NCI-H1092 treated with DMSO at 0.1 percent for 48 hours (cell line): ENCODE measurements at regions not wholly inside any gene's neighbourhood (a gene's known extent, or its start where the extent isn't known, plus 50 kb on each side); places are given as distances from the start of the nearest gene placed in this dataset.
"Not testable (repeated sequence)": the region's sequence is repeated elsewhere in the genome, so short reads cannot be mapped to it uniquely, and the experiment has no call there.

Experiments used
- DNase-seq: peaks from one replicate; lab custom pipeline; 2025; lab: John Stamatoyannopoulos, UW

DNA sequence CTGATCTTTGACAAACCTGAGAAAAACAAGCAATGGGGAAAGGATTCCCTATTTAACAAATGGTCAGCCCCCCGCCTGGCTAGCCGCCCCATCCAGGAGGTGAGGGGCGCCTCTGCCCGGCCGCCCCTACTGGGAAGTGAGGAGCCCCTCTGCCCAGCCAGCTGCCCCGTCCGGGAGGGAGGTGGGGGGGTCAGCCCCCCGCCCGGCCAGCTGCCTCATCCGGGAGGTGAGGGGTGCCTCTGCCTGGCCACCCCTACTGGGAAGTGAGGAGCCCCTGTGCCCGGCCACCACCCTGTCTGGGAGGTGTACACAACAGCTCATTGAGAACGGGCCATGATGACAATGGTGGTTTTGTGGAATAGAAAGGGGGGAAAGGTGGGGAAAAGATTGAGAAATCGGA, 717.1 kb downstream of the COL12A1 start:
- DNase-seq, result not testable (repeated sequence)

GRCh38 chr6:74482180-74482579, 723.7 kb downstream of the COL12A1 start:
- DNase-seq, result no peak

DNA sequence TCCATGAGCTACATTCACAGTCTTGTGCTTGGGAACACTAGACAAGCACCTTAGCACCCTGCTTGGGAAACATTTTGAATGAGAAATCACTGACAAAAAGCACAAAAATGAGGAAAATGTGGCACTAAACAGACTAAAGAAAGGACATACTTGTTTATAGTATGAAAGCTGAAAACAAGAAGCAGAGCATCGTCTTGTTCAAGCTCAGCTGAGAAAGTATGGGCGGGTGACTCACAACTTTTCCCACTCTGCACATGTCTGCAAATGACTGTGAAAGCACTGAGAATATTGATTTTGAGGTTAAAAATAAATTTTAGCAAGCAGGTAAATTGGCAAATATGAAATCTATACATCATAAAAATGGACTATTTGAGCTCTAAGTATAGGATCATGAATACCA, 725.3 kb downstream of the COL12A1 start:
- DNase-seq, result no peak

DNA sequence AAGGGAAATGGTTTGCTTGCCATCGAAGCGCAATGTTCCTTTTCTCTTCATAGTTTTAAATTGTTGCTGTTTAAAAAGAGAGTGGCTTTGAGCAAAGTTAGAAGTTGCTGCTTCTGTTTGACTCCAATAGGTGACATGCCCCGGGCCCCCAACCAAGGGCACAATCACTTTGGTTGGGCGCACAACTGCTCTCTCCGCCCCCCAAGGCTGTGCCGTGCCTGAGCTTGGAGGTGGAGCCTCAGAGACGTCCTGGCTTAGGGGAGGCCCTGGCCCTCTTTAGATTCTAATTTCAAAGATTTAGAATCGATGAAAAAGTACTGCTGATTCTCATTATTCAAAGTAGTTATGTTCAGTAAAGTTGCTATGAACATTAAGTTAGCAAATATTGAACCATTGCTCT, 725.9 kb downstream of the COL12A1 start:
- no peak for DNase-seq

- no peak for DNase-seq
Observed at GRCh38 chr6:74479420-74479819, 726.4 kb downstream of the COL12A1 start.

GRCh38 chr6:74474046-74474445, 731.8 kb downstream of the COL12A1 start:
- not testable (repeated sequence) for DNase-seq

- not testable (repeated sequence) for DNase-seq
Observed at GRCh38 chr6:74468552-74468951, 737.3 kb downstream of the COL12A1 start.

DNA sequence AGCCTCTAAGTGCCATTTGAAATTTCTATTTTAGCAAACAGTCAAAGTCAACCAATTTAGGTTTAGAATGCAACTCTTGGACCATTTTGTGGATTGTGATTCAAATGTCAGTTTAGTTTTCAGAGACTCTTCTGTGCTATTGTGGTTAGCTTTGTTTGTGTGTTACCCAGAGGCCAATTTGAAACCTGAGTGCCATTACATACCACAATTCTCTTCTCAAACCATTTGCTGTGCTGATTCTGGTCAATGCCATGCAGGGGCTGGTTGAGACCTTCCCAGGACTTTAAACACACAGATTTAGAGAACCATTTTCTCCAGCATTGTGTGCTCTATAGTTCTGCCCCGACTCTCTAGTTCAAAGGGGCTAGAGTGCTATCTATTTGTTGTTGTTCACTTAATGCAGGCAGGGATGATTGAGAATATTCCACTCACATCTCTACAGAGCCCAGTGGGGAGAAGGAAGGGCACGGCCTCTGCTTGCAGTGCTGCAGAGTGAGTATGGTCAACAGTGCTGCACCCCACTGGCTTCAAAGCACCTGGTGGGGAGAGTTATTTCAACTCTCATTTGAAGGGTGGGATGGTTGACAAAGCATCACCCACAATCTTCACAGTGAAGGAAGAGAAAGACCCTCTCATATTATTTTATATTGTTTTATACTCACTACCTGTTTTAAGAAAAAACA, 738.2 kb downstream of the COL12A1 start:
- no peak for DNase-seq

GRCh38 chr6:74466572-74466971, 739.3 kb downstream of the COL12A1 start:
- DNase-seq, result no peak

GRCh38 chr6:74459260-74459659, 746.6 kb downstream of the COL12A1 start:
- DNase-seq, result no peak

DNA sequence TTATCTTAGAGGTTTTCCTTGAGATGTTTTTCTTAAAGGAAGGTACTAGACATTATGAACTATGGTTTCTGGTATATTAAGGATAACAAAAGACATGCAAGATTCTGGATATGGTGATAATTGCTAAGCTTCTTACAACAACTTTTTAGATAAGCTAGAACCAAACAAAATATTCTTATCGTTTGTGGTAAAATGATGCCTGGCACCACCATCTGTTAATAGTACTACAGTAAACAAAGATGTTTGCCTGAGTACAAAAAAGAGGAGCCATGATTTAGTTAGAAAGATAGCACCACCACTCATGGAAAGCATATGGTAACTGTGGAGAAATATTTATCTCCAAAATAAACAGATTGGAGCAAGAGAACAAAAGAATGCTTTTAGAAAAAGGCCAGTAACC, 747.3 kb downstream of the COL12A1 start:
- peak; percentile 24 for DNase-seq

- DNase-seq, result no peak
Observed at GRCh38 chr6:74455786-74456185, 750.1 kb downstream of the COL12A1 start.

DNA sequence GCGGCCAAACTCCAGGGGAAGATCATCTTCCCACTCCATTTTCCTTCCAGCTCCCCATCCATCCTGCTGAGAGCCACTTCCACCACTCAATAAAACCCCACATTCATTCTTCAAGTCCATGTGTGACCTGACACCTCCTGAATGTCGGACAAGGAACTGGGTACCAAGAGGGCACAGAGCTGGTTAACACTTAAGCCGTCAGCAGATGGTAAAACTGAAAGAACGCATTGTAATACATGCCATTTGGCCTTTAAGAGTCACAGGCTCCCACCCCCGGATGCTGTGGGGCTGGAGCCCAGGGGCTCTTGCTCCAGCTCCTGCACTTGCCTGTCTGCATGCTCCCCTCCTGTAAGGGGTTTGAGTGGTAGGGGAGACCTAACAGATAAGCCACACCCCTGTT, 753.9 kb downstream of the COL12A1 start:
- no peak for DNase-seq

DNA sequence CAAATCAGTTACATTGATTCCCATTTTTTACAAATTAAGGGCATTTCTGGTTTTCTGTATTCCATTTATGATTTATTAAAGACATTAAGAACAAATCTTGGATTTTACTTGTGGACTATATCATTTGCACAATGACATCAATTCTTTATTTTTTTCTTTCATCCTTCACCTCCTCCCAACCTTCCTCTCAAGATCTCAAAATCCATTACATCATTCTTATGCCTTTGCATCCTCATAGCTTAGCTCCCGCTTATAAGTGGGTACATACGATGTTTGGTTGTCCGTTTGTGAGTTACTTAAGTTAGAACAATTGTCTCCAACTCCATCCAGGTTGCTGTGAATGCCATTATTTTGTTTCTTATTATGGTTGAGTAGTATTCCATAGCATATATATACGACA, 752.8 kb downstream of the CD109 start:
- DNase-seq, result no peak

- DNase-seq, result no peak
Observed at GRCh38 chr6:74447013-74447412, 751.0 kb downstream of the CD109 start.

DNA sequence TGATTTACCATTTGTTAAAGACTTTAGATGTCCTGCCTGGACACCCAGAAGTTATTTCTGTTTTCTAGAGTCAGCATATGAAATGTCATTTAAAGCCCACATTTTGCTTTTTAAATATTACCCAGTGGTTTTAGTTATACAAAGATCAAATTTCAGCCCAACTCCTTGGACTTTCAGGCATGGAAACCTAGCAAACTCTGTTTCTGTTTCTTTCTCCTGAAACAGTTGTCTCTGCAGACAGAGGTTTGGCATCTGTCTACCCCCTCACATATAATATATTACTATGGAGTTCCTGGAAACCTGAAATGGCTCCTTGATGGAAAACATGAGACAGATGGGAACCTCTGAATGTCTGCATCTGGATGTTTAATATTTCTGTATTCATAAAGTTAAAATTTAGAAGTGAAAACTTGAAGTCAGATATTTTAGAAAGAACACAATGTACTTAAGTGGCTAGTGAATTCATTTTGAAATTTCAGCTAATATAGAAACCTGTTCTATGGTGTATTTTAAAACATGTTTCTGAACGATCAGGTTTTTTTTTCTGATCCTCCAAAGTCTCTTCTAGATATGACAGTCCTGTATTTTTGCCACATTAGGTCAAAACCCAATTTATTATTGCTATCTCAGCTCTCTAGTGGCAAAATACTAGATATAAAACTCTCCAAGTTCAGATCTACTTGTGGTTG, 743.3 kb downstream of the CD109 start:
- no peak for DNase-seq

GRCh38 chr6:74438395-74438794, 742.4 kb downstream of the CD109 start:
- DNase-seq, result not testable (repeated sequence)

DNA sequence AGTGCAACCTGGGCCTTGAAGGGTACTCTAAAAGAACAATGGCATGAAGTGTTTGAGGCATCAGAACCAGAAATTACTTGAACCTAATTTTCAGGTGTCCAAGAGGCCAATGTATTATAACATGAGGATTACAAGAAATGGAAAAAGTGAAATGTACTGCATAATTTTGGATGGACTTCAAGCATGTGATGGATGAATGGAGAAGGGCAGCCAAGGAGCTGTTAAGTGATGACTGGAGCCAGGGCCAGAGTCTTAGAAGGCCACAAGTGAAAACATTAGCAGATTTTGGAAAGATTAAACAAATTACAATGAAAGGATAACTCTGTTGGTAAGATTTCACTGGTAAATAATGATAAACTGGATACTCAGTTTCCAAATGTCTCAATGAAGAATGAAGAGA, 738.2 kb downstream of the CD109 start:
- no peak for DNase-seq

GRCh38 chr6:74431873-74432580, 736.0 kb downstream of the CD109 start:
- no peak for DNase-seq

DNA sequence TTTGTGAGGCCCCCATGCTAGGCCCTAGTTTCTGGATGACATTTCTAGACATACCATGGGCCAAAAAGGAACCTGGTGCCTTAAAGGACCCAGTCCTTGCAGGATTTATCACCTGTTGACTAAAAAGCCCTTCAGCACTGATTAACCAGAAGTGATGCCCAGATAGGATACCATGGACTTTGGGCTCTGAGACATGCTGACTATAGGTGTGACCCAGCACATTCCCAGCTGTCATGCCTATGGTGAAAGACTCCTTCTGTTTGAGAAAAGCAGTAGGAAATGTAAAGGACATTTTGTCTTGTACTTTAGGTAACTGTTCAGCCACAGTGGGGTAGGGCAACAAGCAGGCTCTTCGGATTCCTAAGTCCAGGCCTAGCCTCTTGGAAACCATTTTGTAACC, 724.2 kb downstream of the CD109 start:
- no peak for DNase-seq

GRCh38 chr6:74415056-74415455, 719.1 kb downstream of the CD109 start:
- no peak for DNase-seq

DNA sequence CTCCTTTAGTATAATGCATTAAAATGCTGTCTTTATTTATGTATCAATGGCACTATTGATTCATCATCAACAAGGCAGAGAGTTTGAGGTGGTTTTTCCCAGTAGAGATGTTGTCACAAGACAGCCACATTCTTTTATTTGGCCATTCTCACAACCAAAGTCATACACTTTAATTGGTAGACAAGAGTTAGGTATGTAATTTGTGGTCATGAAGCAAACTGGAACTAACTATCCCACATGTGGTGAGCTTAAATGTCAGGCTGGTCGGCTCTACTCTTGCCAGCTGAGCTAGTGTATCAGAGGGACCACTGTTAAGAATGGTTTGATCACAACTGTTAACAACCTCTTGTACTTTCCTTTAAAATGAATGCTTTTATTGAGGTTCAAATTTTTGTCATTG, 714.6 kb downstream of the CD109 start:
- DNase-seq, result no peak

DNA sequence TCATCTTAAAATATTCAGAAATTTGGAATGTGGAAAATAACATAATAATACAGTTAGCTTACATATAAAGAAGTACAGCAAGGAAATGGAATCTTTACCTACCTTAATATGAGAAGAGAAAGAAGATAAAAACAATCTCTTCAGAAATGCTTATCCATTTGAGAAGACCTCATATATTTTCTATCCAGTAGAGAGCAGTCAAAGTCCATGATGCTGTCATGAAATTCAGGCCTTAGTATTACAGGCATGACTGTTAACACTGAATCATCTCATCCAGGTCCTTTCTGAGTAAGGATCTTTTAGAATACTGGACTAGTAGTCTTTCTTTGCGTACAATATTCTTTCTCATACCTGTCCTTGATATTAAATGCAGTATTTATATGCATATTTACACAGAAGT, 713.4 kb downstream of the CD109 start:
- peak; percentile 55 for DNase-seq
